Keratinocyte (primary cell): ENCODE measurements at regions not wholly inside any gene's neighbourhood (a gene's known extent, or its start where the extent isn't known, plus 50 kb on each side); places are given as distances from the start of the nearest gene placed in this dataset.
A peak's percentile ranks its signal among the peaks of the same experiment; 100 is the strongest.

Experiments used
- DNase-seq: peaks from one replicate; pipeline ENCODE4 v3.0.0-alpha.2; 2011; ENCODE audit warnings: low read depth, missing footprints, low spot score
- FAIRE-seq: peaks from 2 replicates; lab custom pipeline; 2011; peaks lifted over from hg19 to GRCh38; lab: Jason Lieb, UNC
- H2AFZ ChIP-seq: 2 replicates; pipeline ENCODE4 v1.6.0; 2012; ENCODE audit warnings: low read length, control low read depth, inconsistent platforms; ENCODE audit not compliant: control insufficient read depth
- H3K27ac ChIP-seq: 2 replicates; pipeline ENCODE4 v1.5.1; 2011; ENCODE audit warnings: low read length; ENCODE audit not compliant: control insufficient read depth, insufficient read depth
- H3K27me3 ChIP-seq: 3 replicates; pipeline ENCODE4 v1.6.0; 2011; ENCODE audit warnings: low read length; ENCODE audit not compliant: control insufficient read depth, insufficient read depth; ENCODE audit errors: extremely low read depth
- H3K36me3 ChIP-seq, 2 experiments: 2 replicates in 1 of 2; 3 replicates in 1 of 2; pipeline ENCODE4 v1.5.1; 2011; ENCODE audit warnings: low read length in 2 of 2, mild to moderate bottlenecking in 1 of 2; ENCODE audit not compliant: control insufficient read depth in 2 of 2, insufficient read depth in 2 of 2; ENCODE audit errors: extremely low read depth in 1 of 2
- H3K4me1 ChIP-seq: 3 replicates; pipeline ENCODE4 v1.5.1; 2011; ENCODE audit warnings: low read length; ENCODE audit not compliant: control insufficient read depth, insufficient read depth; ENCODE audit errors: extremely low read depth
- H3K4me2 ChIP-seq: 3 replicates; pipeline ENCODE4 v1.6.0; 2011; ENCODE audit warnings: low read depth, low read length; ENCODE audit not compliant: control insufficient read depth, insufficient read depth; ENCODE audit errors: extremely low read depth
- H3K4me3 ChIP-seq, 3 experiments: fragments of 200-600 bp in 1 of 3; sonication (generic) in 1 of 3; 2 replicates in 2 of 3; 3 replicates in 1 of 3; pipeline ENCODE4 v1.5.1; 2011 to 2016; ENCODE audit warnings: low read length in 3 of 3, mild to moderate bottlenecking in 3 of 3, control low read depth in 2 of 3, inconsistent platforms in 1 of 3, low read depth in 1 of 3, mixed read lengths in 1 of 3, mixed run types in 1 of 3, moderate library complexity in 1 of 3; ENCODE audit not compliant: control insufficient read depth in 2 of 3, insufficient read depth in 2 of 3; ENCODE audit errors: extremely low read depth in 1 of 3
- H3K79me2 ChIP-seq: 2 replicates; pipeline ENCODE4 v1.6.0; 2012; ENCODE audit warnings: low read length; ENCODE audit not compliant: control insufficient read depth, insufficient read depth
- H3K9ac ChIP-seq: 3 replicates; pipeline ENCODE4 v1.6.0; 2011; ENCODE audit warnings: low read length; ENCODE audit not compliant: control insufficient read depth, insufficient read depth; ENCODE audit errors: extremely low read depth
- H3K9me1 ChIP-seq: 3 replicates; pipeline ENCODE4 v1.6.0; 2011; ENCODE audit warnings: low read length; ENCODE audit not compliant: control insufficient read depth, insufficient read depth; ENCODE audit errors: extremely low read depth
- H3K9me3 ChIP-seq: 2 replicates; pipeline ENCODE4 v1.5.1; 2012; ENCODE audit warnings: low read depth, low read length; ENCODE audit not compliant: control insufficient read depth
- H4K20me1 ChIP-seq: 3 replicates; pipeline ENCODE4 v1.6.0; 2011; ENCODE audit warnings: low read length; ENCODE audit not compliant: control insufficient read depth, insufficient read depth; ENCODE audit errors: extremely low read depth
- CTCF ChIP-seq, 3 experiments: IDR thresholded peaks in 1 of 3; conservative IDR thresholded peaks in 1 of 3; optimal IDR thresholded peaks in 1 of 3; 2 replicates in 2 of 3; 3 replicates in 1 of 3; pipeline versions ENCODE3 to v1.5.1; 2011; ENCODE audit warnings: low read length in 3 of 3, mild to moderate bottlenecking in 3 of 3, moderate library complexity in 2 of 3, control low read depth in 1 of 3, inconsistent platforms in 1 of 3; ENCODE audit not compliant: insufficient read depth in 2 of 3; ENCODE audit errors: extremely low read depth in 1 of 3
- EZH2 ChIP-seq: IDR thresholded peaks from one replicate; pipeline ENCODE4 v1.6.1; 2012; ENCODE audit warnings: inconsistent platforms, mild to moderate bottlenecking, low read length, moderate library complexity
- dilution Hi-C: fragments of 300-500 bp; cut with MboI; formaldehyde crosslinking; loops from one replicate; pipeline ENCODE4 v1.7.0; 2020; ENCODE audit warnings: low sequenced_read_pairs; ENCODE audit not compliant: extremely low pct_ligation_motif_present

- Histone ChIP-seq H3K4me1 (peaks cover 7% of the 10 kb centered on the region), H3K4me2 (no peak overlapping the region), H3K9ac (no peak overlapping the region), H3K9me3 (no peaks in the 10 kb centered on the region), H4K20me1 (no peaks in the 10 kb centered on the region), H3K27ac (no peak overlapping the region), H3K79me2 (no peaks in the 10 kb centered on the region), H3K36me3 (no peaks in the 10 kb centered on the region), H2AFZ (no peak overlapping the region), H3K27me3 (peaks cover 5% of the 10 kb centered on the region), H3K9me1 (no peaks in the 10 kb centered on the region), H3K4me3 (no peak overlapping the region)
- dilution Hi-C loops: no loop called here
- no peak for TF ChIP-seq CTCF (optimal IDR thresholded peaks at IDR 0.05 in 1 of 3, IDR thresholded peaks at IDR 0.05 in 1 of 3, conservative IDR thresholded peaks at IDR 0.05 in 1 of 3; ENCODE audit: extremely low read depth in 1 of 3, insufficient read depth in 2 of 3, low read length in 3 of 3)
- TF ChIP-seq EZH2: no peak
- DNase-seq: no peak
- FAIRE-seq: no peak
Observed at GRCh38 chr2:11055679-11056215, 99.5 kb upstream of the SLC66A3 start.

- Histone ChIP-seq H4K20me1 (no peaks in the 10 kb centered on the region), H3K9me3 (no peaks in the 10 kb centered on the region), H3K27ac (no peak overlapping the region), H3K36me3 (no peaks in the 10 kb centered on the region), H3K9me1 (no peaks in the 10 kb centered on the region), H3K79me2 (no peaks in the 10 kb centered on the region), H3K4me2 (no peak overlapping the region), H3K9ac (no peak overlapping the region), H2AFZ (no peak overlapping the region), H3K4me3 (no peak overlapping the region), H3K27me3 (peaks cover 5% of the 10 kb centered on the region), H3K4me1 (peaks cover 7% of the 10 kb centered on the region)
- DNase-seq (no peak), FAIRE-seq (peak; percentile 98)
- dilution Hi-C loops: no loop called here
- TF ChIP-seq EZH2 (no peak), CTCF (optimal IDR thresholded peaks at IDR 0.05 in 1 of 3, IDR thresholded peaks at IDR 0.05 in 1 of 3, conservative IDR thresholded peaks at IDR 0.05 in 1 of 3; ENCODE audit: extremely low read depth in 1 of 3, insufficient read depth in 2 of 3, low read length in 3 of 3) (no peak)
Observed at GRCh38 chr2:11056614-11057013, 98.7 kb upstream of the SLC66A3 start.
